DOHH2 (cell line): ENCODE measurements at regions not wholly inside any gene's neighbourhood (a gene's known extent, or its start where the extent isn't known, plus 50 kb on each side); places are given as distances from the start of the nearest gene placed in this dataset.

Experiments used
- CTCF ChIP-seq: fragments of 200-600 bp; sonication (generic); IDR thresholded peaks from one replicate; pipeline ENCODE4 v1.5.1; 2014; ENCODE audit warnings: antibody characterized with exemption, mild to moderate bottlenecking, low read depth, low read length; ENCODE audit not compliant: poor library complexity, severe bottlenecking
- EZH2phosphoT487 ChIP-seq: fragments of 200-600 bp; sonication (generic); IDR thresholded peaks from 2 replicates; pipeline ENCODE4 v1.6.1; 2017; ENCODE audit warnings: borderline replicate concordance, mild to moderate bottlenecking, antibody characterized with exemption, low read length, moderate library complexity, mixed read lengths

DNA sequence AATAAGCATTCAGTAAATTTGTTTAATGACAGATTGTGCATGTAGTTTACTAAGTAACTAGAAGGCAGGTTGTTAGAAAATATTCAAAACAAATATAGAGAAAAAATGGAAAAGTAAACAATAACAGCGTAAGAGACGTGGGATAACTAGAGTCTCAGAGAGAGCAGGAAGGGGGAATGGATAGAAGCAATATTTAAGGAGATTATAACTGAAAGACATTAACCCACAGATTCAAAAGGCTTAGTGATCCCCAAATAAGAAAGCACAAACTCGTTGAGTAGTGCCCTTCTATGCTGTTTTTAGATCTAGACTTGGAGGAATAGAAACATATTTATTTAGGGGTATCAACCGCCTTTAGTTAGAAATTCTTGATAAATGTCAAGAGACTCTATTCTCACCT, 169.7 kb upstream of the RGS6 start:
- no peak for TF ChIP-seq CTCF
- TF ChIP-seq EZH2phosphoT487 = no peak
